ENCODE measurements at regions not wholly inside any gene's neighbourhood (a gene's known extent, or its start where the extent isn't known, plus 50 kb on each side); places are given as distances from the start of the nearest gene placed in this dataset.
A peak's percentile ranks its signal among the peaks of the same experiment; 100 is the strongest.

DNA sequence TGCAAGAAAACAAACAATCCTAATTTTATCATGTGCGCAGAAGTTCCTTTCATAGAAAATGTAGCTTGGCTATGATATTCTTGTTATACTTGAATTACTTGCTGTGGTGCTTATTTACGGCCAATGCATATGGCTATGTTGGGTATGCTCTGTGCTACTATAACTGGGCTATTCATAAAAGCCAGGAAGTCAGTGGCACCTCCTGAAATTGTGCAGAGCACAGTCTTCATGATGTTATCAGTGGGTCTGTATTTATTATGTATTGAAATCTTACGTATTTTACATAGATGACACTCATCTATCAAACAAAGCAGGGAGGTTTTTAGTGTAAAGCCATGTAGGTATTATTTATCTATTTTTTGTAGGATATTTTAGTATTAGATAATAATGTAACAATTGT is 196.5 kb upstream of the NAALADL2 start:
- DNase-seq (ENCODE audit: low spot score), result no peak

DNA sequence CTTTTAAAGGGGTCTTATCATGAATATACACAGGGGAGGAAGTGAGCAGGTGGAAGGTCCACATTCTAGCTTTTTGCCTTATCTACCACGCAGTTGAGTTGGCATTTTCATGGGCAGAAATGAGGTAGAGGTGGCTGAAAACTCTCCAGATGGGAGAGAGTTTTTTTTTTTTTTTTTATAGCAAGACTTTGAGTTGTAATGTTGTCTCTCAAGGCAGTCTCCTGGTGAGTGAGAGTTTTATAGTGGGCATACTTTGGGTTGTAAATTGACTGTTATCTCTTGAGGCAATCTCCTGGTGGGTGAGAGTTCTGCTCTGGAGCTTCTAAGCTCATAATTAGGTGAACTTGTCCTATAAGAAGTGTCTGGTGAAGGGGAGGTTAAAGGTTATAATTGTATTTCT is 191.7 kb upstream of the NAALADL2 start:
- no peak for DNase-seq (ENCODE audit: low spot score)

DNA sequence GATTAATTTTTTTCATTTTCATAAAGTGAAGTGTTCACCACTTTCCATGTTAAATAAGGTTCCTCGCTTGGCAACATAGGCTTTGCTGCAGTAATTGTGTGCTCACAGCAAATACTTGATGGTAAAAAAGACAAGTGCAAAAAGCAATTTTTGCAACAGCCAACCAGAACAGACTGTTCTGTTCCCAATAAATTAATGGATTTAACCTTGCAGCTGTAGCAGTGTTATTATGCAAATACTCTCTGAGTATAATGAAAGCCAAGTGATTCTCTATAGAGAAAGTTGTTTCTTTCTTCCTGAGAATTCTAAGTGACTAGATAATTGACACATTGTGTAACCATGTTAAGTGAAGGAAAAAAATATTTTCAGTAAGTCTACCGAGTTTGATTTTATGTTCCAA is 183.7 kb upstream of the NAALADL2 start:
- DNase-seq (ENCODE audit: low spot score), result no peak

DNA sequence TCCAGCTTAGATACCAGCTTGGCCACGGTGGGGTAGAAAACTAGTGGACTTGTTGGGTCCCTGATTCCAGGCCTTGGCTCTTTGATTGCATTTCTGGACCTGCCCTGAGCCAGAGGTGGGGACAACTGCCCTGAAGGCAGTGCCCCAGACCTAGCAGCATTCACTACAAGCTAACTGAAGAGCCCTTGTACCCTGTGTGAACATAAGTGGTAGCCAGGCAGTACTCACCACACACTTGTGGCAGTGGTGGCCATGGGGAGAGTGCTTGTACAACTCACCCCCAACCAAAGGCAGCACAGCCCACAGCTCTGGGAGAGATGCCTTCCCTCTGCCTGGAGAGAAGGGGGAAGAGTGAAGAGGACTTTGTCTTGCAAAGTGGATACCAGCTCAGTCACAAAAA is 177.3 kb upstream of the NAALADL2 start:
- no peak for DNase-seq (ENCODE audit: low spot score)

DNA sequence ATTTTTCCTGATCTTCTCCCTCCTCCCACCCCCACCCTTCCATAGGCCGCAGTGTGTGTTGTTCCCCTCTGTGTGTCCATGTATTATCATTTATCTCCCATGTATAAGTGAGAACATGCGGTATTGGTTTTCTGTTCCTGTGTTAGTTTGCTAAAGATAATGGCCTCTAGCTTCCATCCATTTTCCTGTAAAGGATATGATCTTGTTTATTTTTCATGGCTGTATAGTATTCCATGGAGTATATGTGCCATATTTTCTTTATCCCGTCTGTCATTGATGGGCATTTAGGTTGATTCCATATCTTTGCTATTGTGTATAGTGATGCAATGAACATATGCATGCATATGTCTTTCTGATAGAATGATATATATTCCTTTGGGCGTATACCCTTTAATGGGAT is 173.3 kb upstream of the NAALADL2 start:
- DNase-seq (ENCODE audit: low spot score), result no peak

DNA sequence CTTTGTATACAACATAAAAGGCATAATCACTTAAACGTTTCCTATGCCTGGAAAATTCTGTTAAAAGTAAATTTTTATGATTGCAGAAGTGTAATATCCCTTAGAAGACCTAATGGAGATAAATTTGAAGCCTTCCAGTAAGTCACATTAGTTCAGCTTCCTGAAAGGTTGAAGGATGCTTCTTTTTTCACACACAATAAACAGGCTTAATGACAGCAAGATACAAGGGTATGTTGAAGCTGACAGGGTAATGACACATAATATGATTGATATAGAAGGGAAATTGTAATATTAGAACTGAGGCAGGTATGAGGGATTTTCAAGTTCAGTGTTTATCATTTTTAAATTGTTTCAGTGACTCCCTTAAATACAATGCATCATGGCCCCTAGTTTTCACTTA is 161.8 kb upstream of the NAALADL2 start:
- DNase-seq (ENCODE audit: low spot score), result no peak

DNA sequence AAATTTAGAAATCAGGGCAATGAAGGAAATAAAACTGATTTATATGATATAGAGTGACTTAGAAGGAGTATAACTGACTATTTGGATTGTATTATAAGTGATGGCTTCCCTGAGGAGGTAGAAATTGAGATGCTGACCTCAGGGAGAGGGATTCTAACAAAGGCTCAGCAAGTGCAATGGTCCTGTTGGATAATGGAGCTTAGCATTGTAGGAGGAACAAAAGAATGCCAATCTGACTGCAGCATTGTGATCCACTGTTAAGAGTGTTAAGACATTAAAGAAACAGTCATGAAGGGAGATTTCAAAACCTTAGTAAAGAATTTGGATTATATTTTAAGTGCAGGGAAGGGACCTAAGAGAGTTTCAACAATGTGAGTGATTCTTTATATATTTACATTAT is 158.4 kb upstream of the NAALADL2 start:
- DNase-seq (ENCODE audit: low spot score), result no peak

DNA sequence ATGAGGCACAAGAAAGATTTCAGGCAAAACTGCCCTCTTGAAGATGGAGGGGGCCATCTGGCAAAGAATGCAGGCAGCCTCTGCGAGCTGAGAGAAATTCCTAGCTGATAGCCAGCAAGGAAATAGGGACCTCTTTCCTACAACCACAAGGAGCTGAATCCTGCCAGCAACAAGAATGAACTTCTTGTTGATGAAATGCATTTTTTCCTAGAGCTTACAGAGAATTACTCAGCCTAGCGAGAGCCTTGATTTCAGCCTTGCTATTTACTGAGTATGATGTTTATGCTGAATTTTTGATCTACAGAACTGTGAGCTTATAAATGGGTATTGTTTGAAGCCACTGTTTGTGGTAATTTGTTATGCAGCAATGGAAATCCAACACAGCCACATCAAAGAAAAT is 148.5 kb upstream of the NAALADL2 start:
- peak; percentile 28 for DNase-seq (ENCODE audit: low spot score)

DNA sequence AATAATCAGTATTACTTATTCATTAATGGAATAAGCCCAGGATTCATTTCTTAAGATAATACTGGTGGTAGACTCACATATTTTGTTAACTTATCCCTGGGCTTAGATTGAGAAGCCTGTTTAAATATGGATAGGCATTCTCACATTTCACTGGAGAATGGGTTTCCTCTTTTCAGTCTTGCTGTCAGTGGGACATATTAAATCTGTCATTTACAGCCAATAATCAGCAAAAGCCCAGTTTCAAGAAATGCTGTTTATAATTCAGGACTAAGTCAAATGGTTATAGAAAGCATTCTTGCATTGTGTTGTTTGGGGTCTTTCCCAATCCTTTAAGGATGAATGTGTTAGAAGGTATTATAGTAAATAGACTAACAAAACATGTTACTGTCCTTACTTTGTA is 143.7 kb upstream of the NAALADL2 start:
- DNase-seq (ENCODE audit: low spot score), result no peak

DNA sequence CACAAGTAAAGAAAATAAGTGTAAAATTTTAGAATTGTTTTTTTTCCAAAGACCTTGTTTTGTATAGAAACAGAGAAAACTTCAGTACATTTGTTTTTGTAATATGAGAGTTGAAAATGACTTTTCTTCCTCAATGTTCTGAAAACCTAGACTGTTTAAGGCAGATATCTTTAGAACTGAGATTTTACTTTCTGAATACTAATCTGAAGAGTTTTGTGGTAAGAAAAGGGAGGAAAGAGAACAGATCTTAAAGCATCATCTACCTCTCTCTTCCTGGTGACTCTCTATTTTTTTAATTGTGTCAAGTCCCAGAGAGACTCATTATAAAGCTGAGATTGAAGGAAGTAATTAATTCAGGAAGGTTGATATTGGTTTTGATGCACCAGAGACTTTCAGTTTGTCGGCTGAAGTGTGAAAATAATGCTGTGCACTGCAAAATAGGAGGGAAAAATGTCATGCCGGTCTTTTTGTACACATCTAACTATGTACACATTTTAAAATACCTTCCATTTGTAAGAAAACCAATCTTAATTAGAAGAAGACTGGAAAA is 142.1 kb upstream of the NAALADL2 start:
- no peak for DNase-seq (ENCODE audit: low spot score)

DNA sequence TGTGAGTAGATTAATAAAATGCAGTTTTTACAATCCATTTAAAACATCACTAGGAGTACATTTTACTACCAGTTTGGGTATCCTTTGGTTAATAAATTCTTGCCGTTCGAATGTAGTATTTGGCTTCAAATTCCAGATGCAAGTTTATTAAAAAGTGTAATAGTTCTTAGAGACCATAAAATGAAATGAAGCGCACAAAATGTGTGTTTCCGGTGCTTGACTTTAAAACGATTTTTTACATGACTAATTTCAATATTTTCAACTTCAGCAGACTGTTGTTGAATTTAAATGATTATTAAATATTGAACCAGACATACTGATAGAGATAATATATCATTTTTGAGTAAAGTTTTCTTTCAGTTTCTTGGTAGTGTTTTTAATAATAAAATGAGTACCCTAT is 138.4 kb upstream of the NAALADL2 start:
- no peak for DNase-seq (ENCODE audit: low spot score)

DNA sequence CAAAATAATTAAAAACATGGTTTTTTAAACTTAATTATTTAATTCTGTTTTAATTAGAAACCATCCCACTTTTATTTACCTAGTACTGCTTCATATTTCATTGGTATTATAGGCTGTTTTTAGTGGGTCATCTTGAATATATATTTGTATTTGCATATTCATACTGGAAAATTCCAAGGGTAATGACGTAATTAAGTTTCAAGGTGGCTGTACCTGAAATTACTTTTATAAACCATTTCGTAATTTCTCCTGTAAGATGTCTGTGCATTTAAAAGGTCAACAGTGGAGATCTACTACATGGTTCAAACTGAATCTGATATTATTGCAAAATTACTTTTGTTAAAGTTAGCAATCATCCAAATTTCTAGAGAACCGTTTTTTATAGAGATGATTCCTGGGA is 133.8 kb upstream of the NAALADL2 start:
- no peak for DNase-seq (ENCODE audit: low spot score)

DNA sequence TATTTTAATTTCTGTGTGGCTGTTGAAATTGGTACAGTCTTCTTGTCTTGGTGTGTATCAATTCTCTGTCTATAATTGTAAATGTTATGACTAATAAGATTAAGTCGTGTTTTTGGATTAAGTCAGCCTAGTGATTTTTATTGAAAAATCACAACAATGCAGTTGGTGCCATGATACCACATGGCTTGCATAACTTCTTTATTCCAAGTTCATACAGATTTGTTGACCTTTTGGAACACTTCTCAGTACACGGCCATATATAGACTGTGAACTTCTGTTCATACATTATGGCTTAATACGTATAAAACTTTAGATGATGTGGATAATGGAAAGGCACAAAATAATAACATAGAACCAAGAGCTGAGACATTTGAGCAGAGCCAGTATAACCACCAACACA is 121.2 kb upstream of the NAALADL2 start:
- no peak for DNase-seq (ENCODE audit: low spot score)

DNA sequence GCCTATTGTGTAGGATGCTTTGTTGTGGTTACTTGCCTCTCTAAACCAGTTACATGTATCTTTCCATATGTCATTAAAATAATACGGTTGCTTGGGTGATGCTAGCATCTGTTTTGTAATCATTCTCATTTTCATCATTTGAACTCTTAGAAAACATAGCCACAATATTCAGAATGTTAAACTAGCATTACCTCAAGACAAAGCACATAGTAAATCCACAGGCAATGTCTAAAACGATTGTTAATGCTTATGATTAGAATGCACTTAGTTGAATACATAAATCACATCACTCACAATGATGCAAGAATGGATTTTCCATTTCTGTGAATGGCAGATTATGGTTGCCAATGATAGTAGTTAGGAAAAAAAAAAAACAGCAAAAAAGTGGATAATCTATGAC is 110.0 kb upstream of the NAALADL2 start:
- no peak for DNase-seq (ENCODE audit: low spot score)

DNA sequence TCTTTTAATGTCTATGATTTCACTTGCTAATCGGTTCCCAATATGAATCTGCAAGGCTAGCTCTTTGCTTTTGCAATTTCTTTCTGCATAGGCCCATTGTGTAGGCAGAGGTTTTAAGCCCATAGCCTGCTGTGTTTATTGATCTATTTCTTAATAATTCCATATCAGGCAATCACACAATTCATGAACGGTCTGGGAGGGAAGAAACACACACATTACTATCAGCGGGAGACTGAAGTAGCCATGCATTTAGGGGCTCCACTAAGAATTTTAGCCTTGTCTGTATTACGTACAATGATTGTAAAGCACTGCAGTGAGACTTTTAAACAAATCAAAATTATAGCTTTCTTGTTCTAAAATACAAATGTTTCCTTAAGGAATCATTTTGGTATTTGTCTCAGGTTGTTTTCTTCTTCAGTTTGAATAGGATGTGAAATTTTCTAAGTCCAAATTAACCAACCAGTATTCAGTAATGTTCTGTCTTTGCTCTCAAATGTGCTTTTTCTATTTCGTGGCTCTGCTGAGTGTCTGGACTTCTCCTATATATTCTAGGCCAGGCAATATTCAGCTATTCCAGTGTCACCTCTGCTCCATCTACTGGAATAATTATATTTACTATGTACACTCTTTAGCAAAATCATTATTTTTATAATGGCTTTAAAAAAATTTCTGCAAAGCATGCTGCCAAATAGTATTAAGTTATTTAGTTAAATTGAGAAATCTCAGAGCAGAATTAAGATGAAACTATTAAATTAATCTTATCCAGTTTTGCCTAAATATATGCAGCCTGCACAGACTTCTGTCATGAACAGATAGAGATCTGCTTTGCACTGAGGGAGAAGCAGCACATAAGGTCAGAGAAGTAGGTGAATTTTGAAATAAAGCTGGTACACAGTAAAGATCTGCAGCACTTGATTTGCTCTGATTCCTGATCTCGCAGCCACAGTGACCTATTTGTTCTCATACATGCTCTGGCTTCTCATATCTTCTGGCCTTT is 103.0 kb upstream of the NAALADL2 start:
- DNase-seq (ENCODE audit: low spot score), result no peak

DNA sequence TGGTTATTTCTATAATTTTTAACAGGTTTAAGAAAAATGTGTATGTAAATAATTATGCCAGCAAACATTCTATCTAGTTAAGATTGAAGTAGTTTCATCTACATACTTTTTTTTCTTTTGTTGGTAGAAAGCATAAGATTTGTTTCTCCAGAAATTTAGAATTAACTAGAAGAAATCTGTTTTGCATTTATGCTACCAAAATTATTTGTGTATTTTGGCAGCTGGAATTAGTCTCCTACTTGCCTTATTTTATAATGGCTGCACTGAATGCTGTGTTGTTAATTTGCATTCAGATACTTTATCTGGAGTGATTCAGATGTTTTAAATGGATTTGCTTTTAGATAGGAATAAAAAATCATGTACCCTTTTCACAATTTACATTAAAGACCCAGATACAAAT is 100.2 kb upstream of the NAALADL2 start:
- DNase-seq (ENCODE audit: low spot score), result no peak

DNA sequence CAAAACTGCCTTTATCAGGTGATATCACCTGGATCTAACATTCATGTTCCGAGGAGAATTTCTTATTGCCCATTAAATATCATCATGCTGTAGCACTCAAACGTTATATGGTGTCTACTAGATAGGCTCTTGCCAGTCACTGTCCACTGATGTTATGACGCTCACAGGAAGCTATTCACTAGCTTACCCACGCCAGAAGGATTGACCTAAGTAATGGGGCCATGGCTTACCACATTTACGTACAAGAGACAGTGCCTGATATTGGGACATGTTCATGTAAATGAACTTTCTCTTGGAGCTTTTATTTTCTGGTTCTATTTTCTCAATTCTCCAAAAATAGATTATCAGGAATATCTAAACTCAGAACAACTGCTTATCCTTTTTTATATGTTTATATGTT is 91.7 kb upstream of the NAALADL2 start:
- no peak for DNase-seq (ENCODE audit: low spot score)

DNA sequence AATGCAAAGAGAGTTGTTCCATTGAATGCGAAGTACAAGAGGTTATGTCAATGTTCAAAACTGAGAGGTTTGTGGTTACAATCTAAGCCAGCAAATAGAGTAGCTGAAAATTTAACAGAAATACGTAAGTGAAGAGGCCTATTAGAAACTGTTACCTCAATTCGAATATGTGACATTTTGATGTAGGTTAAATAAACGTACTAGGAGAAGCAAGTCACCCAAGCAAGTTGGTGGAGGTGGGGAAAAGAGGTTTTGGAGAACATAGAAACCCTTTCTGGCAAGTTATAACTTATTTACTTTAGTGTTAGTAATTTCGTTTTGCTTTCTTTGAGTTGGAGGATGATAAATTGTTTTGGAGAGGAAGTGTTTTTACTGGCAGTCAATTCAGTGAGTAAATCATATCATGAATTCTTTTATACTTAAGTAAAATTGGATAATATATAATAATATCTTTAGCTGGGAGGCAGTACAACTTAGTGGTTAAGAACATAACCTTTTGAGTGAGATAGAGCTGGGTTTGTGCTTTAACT is 91.2 kb upstream of the NAALADL2 start:
- DNase-seq (ENCODE audit: low spot score), result no peak

DNA sequence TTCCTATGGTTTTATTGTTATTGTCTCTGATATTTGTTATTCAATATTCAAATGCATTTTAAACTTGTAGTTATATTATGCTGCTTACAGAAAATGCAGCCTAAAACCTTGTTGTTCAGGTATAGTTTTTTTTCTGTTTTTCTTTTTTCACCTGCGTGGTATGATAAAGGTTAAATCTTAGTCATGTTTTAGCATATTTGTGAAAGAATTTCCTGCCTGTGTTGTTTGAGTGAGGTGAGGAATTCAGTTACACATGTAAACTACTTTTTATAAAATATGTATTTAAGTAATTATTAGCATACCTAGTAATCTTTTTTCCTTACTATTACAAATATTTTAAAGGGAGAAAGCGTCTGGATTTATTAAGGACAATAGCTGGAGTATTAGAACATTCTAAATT is 90.0 kb upstream of the NAALADL2 start:
- DNase-seq (ENCODE audit: low spot score), result no peak

DNA sequence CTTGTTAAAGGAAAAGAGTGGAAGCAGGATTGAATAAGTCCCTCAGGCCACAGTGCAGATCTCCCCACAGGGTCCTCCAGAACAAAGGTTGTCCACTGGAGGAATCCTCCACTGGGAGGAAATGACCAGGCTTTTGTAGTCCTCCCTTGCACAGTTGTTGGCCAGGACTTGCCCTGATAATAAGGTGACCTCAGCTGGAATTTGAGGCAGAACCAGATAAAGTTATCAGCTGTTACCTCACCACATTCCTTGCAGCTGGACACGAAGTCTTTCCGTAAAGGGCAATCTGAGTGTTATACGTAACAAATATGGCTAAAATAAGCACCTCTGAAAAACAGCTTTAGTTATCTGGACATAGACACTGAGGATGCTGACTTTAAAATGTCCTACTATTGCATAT is 83.5 kb upstream of the NAALADL2 start:
- DNase-seq (ENCODE audit: low spot score), result no peak

DNA sequence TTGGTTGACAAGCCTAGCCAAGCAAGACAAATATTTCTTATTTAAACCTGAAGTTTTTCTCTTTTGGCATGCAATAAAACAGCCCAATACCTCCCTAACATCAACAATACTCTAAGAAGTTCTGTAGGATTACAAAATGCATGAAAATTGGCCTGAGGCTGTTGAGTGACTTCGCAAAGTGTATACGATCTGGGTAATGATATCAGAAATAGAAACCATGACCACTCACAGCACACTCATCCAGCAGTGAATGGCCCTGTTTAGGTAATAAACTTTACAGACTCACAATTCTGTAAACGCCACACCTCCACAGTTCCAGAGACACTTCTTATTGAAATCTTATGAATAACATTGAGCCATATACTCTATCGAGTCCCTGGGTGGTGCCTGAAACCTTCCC is 83.0 kb upstream of the NAALADL2 start:
- DNase-seq (ENCODE audit: low spot score), result no peak

DNA sequence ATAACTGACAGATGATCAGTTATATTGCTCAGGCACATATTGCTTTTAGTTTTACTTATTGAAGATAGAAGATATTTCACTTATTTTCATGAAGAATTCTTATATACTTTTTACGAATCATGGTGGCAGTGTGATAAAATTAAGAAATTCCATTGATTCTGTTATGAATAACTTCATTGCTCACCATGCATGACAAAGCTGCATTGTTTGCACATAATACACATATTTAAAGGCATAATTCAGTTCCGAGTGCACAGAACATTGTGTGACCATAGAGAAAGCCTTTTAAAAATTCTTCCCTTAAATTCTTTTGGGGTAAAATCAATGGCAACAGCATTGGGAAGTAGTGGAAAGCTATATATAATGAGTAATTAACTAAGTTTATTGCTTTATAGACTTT is 82.5 kb upstream of the NAALADL2 start:
- no peak for DNase-seq (ENCODE audit: low spot score)

DNA sequence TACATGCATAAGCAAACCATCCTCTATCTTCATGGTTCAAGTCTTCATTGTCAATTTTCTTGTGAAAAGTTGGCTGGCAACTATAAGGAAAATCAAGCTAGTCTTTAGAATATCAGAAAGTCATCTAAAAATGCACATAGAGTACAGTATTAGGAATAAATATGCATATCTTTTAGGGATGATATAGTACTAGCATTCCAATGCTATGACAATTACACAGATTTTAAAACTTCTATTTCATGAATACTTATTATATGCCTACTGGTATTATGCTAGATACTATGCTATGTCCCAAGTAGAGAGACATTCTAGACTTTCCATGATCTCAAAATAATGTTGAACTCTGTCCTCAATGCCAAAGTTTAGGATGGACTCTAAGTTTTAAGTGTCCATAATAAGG is 81.3 kb upstream of the NAALADL2 start:
- no peak for DNase-seq (ENCODE audit: low spot score)

DNA sequence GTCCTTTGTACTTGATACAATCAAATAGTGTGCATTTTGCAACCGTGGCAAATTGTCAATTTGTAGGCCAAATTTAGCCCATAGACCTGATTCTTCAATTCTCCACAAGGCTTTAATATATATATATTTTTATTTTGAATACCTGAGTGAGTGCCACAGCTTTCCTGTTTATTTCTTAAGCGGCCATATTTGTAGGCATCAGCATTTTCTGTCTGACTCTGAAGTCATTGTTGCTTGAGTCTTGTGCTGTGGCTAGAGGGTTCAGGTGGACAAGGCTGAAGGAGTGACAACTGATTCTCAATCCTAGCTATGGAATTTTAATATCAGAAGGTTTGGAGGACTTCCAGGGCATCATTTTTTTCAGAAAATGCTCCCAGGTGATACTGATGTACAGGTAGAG is 75.6 kb upstream of the NAALADL2 start:
- DNase-seq (ENCODE audit: low spot score), result no peak

Measured in AG08396 (cell line).